Breast epithelium (tissue), 4 donors: ENCODE measurements at regions not wholly inside any gene's neighbourhood (a gene's known extent, or its start where the extent isn't known, plus 50 kb on each side); places are given as distances from the start of the nearest gene placed in this dataset.

ENCODE experiments used
- DNase-seq, 2 donors: peaks; one replicate each; pipeline ENCODE4 v3.0.0-alpha.2; 2019; ENCODE audit warnings: low spot score in 2 of 2
- H3K27ac ChIP-seq, 2 donors: fragments of 200-600 bp; sonication (generic) in 1 of 2; one replicate each; pipeline ENCODE4 v1.5.1; 2016 to 2019; ENCODE audit warnings: mild to moderate bottlenecking in 1 of 2
- H3K27me3 ChIP-seq, 2 donors: fragments of 200-600 bp; sonication (generic) in 1 of 2; one replicate each; pipeline versions ENCODE4 v1.5.1 to v1.6.0; 2017 to 2019; ENCODE audit warnings: control low read depth in 1 of 2, mild to moderate bottlenecking in 1 of 2
- H3K36me3 ChIP-seq: fragments of 200-600 bp; one replicate; pipeline ENCODE4 v1.5.1; 2019
- H3K4me1 ChIP-seq, 2 donors: fragments of 200-600 bp; sonication (generic); one replicate each; pipeline ENCODE4 v1.5.1; 2016 to 2019; ENCODE audit warnings: control low read depth in 1 of 2
- H3K4me3 ChIP-seq, 3 donors: fragments of 200-600 bp; sonication (generic); 1 replicate in 2 of 3; 2 replicates in 1 of 3; pipeline ENCODE4 v1.5.1; 2016 to 2019; ENCODE audit warnings: mild to moderate bottlenecking in 3 of 3, moderate library complexity in 2 of 3
- H3K9me3 ChIP-seq, 2 donors: fragments of 200-600 bp; sonication (generic) in 1 of 2; one replicate each; pipeline ENCODE4 v1.5.1; 2016 to 2019; ENCODE audit warnings: control low read depth in 1 of 2
- CTCF ChIP-seq, 3 donors: fragments of 450-650 bp; IDR thresholded peaks; one replicate each; pipeline ENCODE4 v1.5.1; 2016 to 2017; ENCODE audit warnings: antibody characterized with exemption in 3 of 3, mild to moderate bottlenecking in 3 of 3, moderate library complexity in 3 of 3
- POLR2A ChIP-seq: fragments of 450-650 bp; IDR thresholded peaks from one replicate; pipeline ENCODE4 v1.6.1; 2016; ENCODE audit warnings: antibody characterized with exemption, mild to moderate bottlenecking, moderate library complexity
- POLR2AphosphoS5 ChIP-seq, 3 donors: sonication (generic); formaldehyde crosslinking; IDR thresholded peaks; one replicate each; pipeline ENCODE4 v1.6.1; 2017; ENCODE audit warnings: antibody characterized with exemption in 3 of 3
- intact Hi-C: fragments of 100-400 bp; cut with DNase I; formaldehyde crosslinking; loops from one replicate; pipeline ENCODE4 v1.15.1; 2023; ENCODE audit warnings: low total_unique reads

- Histone ChIP-seq H3K27ac (peak overlapping the region; percentile 63 to 73), H3K9me3 (no peaks in the 10 kb centered on the region), H3K4me1 (no peaks in the 10 kb centered on the region), H3K4me3 (no peak overlapping the region), H3K27me3 (no peaks in the 10 kb centered on the region), H3K36me3 (no peaks in the 10 kb centered on the region)
- no peak for TF ChIP-seq CTCF (IDR thresholded peaks at IDR 0.05)
- peak in 2 of 3 donors; percentile 61 to 91 for TF ChIP-seq POLR2AphosphoS5 (IDR thresholded peaks at IDR 0.05)
- no peak for TF ChIP-seq POLR2A
- intact Hi-C loops: no loop called here
- no peak for DNase-seq
These were observed 103.8 kb upstream of the AKR1E2 start for GRCh38 chr10:4721999-4722753.

- intact Hi-C loops: no loop called here
- no peak for DNase-seq
- Histone ChIP-seq H3K27ac (no peak overlapping the region), H3K4me3 (no peak overlapping the region), H3K9me3 (no peaks in the 10 kb centered on the region), H3K4me1 (no peaks in the 10 kb centered on the region), H3K27me3 (no peaks in the 10 kb centered on the region), H3K36me3 (no peaks in the 10 kb centered on the region)
- TF ChIP-seq CTCF (IDR thresholded peaks at IDR 0.05) (no peak), POLR2A (no peak), POLR2AphosphoS5 (IDR thresholded peaks at IDR 0.05) (no peak)
These were observed 105.5 kb upstream of the AKR1E2 start for GRCh38 chr10:4720463-4720862.

GRCh38 chr10:4719671-4720070, 106.3 kb upstream of the AKR1E2 start:
- Histone ChIP-seq H3K27ac (no peak overlapping the region), H3K9me3 (no peaks in the 10 kb centered on the region), H3K27me3 (no peaks in the 10 kb centered on the region), H3K4me3 (no peak overlapping the region), H3K4me1 (no peaks in the 10 kb centered on the region), H3K36me3 (no peaks in the 10 kb centered on the region)
- intact Hi-C loops: no loop called here
- no peak for TF ChIP-seq POLR2AphosphoS5 (IDR thresholded peaks at IDR 0.05)
- TF ChIP-seq POLR2A: no peak
- TF ChIP-seq CTCF (IDR thresholded peaks at IDR 0.05): no peak
- DNase-seq: no peak

GRCh38 chr10:4719036-4719435, 107.0 kb upstream of the AKR1E2 start:
- Histone ChIP-seq H3K4me1 (no peaks in the 10 kb centered on the region), H3K4me3 (no peak overlapping the region), H3K9me3 (no peaks in the 10 kb centered on the region), H3K27ac (no peak overlapping the region), H3K27me3 (no peaks in the 10 kb centered on the region), H3K36me3 (no peaks in the 10 kb centered on the region)
- DNase-seq: no peak
- TF ChIP-seq POLR2AphosphoS5 (IDR thresholded peaks at IDR 0.05) (no peak), POLR2A (no peak), CTCF (IDR thresholded peaks at IDR 0.05) (no peak)
- intact Hi-C loops: no loop called here

- Histone ChIP-seq H3K4me1 (no peaks in the 10 kb centered on the region), H3K27me3 (no peaks in the 10 kb centered on the region), H3K27ac (no peak overlapping the region), H3K36me3 (no peaks in the 10 kb centered on the region), H3K4me3 (no peak overlapping the region), H3K9me3 (no peaks in the 10 kb centered on the region)
- no peak for DNase-seq
- TF ChIP-seq CTCF (IDR thresholded peaks at IDR 0.05): no peak
- no peak for TF ChIP-seq POLR2A
- no peak for TF ChIP-seq POLR2AphosphoS5 (IDR thresholded peaks at IDR 0.05)
- intact Hi-C loops: no loop called here
These were observed 107.5 kb upstream of the AKR1E2 start for GRCh38 chr10:4718544-4718943.
